Tibial artery (tissue), 4 donors: ENCODE measurements at regions not wholly inside any gene's neighbourhood (a gene's known extent, or its start where the extent isn't known, plus 50 kb on each side); places are given as distances from the start of the nearest gene placed in this dataset.

Experiments
- DNase-seq, 2 donors: peaks; one replicate each; pipeline ENCODE4 v3.0.0-alpha.2; 2019
- H3K27ac ChIP-seq, 2 donors: fragments of 200-600 bp; sonication (generic) in 1 of 2; 1 replicate in 1 of 2; 2 replicates in 1 of 2; pipeline ENCODE4 v1.5.1; 2018 to 2019; ENCODE audit warnings: mild to moderate bottlenecking in 1 of 2
- H3K27me3 ChIP-seq, 2 donors: fragments of 200-600 bp; sonication (generic) in 1 of 2; one replicate each; pipeline versions ENCODE4 v1.5.1 to v1.6.0; 2016 to 2019
- H3K36me3 ChIP-seq, 3 donors: fragments of 200-600 bp; sonication (generic) in 2 of 3; one replicate each; pipeline ENCODE4 v1.5.1; 2016 to 2019; ENCODE audit warnings: mild to moderate bottlenecking in 2 of 3
- H3K4me1 ChIP-seq, 4 donors: fragments of 200-600 bp; sonication (generic) in 2 of 4; 1 replicate in 3 of 4; 2 replicates in 1 of 4; pipeline ENCODE4 v1.5.1; 2016 to 2019
- H3K4me3 ChIP-seq, 2 donors: fragments of 200-600 bp; sonication (generic) in 1 of 2; 1 replicate in 1 of 2; 2 replicates in 1 of 2; pipeline ENCODE4 v1.5.1; 2018 to 2019; ENCODE audit warnings: mild to moderate bottlenecking in 2 of 2
- H3K9me3 ChIP-seq, 3 donors: fragments of 200-600 bp; sonication (generic) in 1 of 3; one replicate each; pipeline ENCODE4 v1.5.1; 2016 to 2019
- intact Hi-C: fragments of 100-400 bp; cut with DNase I; formaldehyde crosslinking; loops from one replicate; pipeline ENCODE4 v1.15.0; 2023; ENCODE audit warnings: low total_unique reads
- TF ChIP-seq, protein P1 (sequence below), 2 experiments: fragments of 200-600 bp in 1 of 2; fragments of 450-650 bp in 1 of 2; IDR thresholded peaks; one replicate each; pipeline ENCODE4 v1.5.1; 2017 to 2019; ENCODE audit warnings: antibody characterized with exemption in 2 of 2, mild to moderate bottlenecking in 1 of 2, moderate library complexity in 1 of 2

DNA sequence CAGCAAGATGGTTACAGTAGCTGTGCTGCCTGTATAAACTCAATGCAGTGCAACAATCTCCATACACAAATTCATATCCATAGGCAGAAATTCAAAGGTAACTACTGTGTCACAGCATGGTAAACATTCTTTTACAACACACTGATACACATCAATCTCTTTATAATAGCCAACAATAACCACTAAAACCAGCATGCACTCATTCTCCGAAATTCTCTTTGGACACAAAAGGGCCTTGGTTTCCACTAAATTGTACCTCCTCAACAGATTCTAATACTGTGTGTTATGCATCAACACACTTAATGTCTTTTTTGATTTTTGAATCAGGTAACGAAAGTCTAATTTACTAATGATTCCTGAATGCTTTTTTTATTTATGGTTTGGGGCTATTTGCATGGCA is 1323.7 kb downstream of the GRIK2 start:
- H3K4me1 ChIP-seq: no peaks in the 10 kb centered on the region
- no peak overlapping the region for H3K27ac ChIP-seq
- no peak for DNase-seq
- H3K27me3 ChIP-seq: no peaks in the 10 kb centered on the region
- no peaks in the 10 kb centered on the region for H3K36me3 ChIP-seq
- intact Hi-C loops: no loop called here
- H3K9me3 ChIP-seq: no peaks in the 10 kb centered on the region
- TF ChIP-seq, protein P1, sequence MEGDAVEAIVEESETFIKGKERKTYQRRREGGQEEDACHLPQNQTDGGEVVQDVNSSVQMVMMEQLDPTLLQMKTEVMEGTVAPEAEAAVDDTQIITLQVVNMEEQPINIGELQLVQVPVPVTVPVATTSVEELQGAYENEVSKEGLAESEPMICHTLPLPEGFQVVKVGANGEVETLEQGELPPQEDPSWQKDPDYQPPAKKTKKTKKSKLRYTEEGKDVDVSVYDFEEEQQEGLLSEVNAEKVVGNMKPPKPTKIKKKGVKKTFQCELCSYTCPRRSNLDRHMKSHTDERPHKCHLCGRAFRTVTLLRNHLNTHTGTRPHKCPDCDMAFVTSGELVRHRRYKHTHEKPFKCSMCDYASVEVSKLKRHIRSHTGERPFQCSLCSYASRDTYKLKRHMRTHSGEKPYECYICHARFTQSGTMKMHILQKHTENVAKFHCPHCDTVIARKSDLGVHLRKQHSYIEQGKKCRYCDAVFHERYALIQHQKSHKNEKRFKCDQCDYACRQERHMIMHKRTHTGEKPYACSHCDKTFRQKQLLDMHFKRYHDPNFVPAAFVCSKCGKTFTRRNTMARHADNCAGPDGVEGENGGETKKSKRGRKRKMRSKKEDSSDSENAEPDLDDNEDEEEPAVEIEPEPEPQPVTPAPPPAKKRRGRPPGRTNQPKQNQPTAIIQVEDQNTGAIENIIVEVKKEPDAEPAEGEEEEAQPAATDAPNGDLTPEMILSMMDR (IDR thresholded peaks at IDR 0.05): no peak
- H3K4me3 ChIP-seq: no peak overlapping the region

DNA sequence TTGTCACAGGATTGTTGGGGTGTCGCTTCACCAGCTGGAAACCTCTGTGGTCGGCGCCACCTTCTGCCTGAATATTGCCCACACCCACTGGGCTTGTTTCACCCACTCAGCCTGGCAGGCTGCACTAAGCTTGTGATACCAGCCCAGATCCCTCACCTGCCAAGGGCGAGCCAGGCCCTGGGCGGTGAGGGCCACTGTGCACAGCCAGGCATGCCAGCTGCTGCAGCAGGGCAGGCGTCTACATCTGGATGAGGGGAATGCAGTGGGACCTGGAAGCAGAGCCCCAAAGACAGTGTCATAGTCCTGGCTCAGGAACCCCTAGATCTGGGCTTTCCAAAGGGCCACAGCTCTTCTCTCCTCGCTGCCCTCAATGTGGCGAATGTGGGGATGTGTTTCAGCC is 1307.5 kb downstream of the GRIK2 start:
- TF ChIP-seq, protein P1 (IDR thresholded peaks at IDR 0.05): no peak
- Histone ChIP-seq H3K27ac (no peak overlapping the region), H3K4me1 (no peaks in the 10 kb centered on the region), H3K9me3 (no peaks in the 10 kb centered on the region), H3K27me3 (no peaks in the 10 kb centered on the region), H3K36me3 (no peaks in the 10 kb centered on the region), H3K4me3 (no peak overlapping the region)
- DNase-seq: no peak
- intact Hi-C loops: no loop called here

DNA sequence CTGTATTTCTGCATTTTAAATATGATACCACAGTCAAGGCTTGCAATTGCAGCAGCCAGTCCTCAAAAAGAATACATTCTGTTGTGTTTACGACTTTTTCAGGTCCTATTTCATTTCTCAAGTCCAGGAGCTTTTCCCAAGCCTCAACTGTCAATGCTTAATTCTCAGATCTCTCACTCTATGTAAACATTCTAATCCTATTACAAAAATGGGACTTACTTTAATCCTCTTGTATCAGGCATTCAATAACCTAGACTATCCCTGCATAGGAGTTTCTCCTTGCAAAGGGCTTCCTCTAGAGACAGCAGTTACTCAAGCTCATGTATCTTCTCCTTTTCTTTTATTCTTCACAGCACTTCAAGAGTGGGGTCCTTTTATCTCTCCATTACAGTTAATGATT is 1293.0 kb downstream of the GRIK2 start:
- H3K36me3 ChIP-seq: no peaks in the 10 kb centered on the region
- DNase-seq: no peak
- H3K27ac ChIP-seq: no peak overlapping the region
- intact Hi-C loops: no loop called here
- no peaks in the 10 kb centered on the region for H3K27me3 ChIP-seq
- H3K9me3 ChIP-seq: no peaks in the 10 kb centered on the region
- H3K4me3 ChIP-seq: no peak overlapping the region
- TF ChIP-seq, protein P1 (IDR thresholded peaks at IDR 0.05): no peak
- H3K4me1 ChIP-seq: no peaks in the 10 kb centered on the region

DNA sequence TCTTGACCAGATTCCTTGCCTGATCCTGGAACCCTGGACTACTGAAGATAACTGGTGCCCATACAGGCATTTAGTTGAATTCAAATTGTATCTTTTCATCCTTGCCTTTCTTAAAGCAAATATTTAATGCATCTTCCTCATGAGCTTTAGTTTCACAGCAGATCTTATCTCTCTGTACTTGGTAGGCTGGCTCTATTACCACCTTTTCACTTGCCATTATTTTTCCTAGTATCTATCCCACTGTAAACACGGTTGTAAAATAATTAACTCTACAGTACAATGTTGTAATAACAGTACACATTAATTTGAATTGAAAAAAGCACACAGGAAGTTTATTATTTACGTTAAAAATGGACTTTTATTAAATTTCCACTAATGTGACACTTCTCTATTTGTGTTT is 1286.9 kb downstream of the GRIK2 start:
- intact Hi-C loops: no loop called here
- no peak overlapping the region for H3K4me3 ChIP-seq
- H3K4me1 ChIP-seq: no peaks in the 10 kb centered on the region
- TF ChIP-seq, protein P1 (IDR thresholded peaks at IDR 0.05): no peak
- no peak overlapping the region for H3K27ac ChIP-seq
- no peaks in the 10 kb centered on the region for H3K9me3 ChIP-seq
- H3K36me3 ChIP-seq: no peaks in the 10 kb centered on the region
- no peak for DNase-seq
- H3K27me3 ChIP-seq: no peaks in the 10 kb centered on the region

DNA sequence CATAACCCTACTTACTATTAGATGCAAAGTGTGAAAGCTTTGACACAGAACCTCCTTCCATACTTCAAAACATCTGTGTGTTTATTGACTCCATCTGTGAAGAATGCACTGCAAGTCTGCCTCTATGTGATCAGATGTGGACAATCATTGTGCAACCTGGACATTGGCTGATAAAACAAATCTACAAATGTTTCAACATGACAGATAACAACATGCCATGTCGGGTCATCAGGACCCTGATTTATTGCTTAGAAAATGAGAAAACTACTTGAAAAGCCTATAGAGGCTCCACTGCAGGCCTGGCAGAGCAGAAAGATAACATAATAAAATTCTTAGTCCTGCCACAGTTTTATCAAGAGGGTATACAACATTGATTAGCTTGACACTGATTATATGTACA is 1286.4 kb downstream of the GRIK2 start:
- no peak overlapping the region for H3K4me3 ChIP-seq
- intact Hi-C loops: no loop called here
- H3K36me3 ChIP-seq: no peaks in the 10 kb centered on the region
- H3K4me1 ChIP-seq: no peaks in the 10 kb centered on the region
- TF ChIP-seq, protein P1 (IDR thresholded peaks at IDR 0.05): no peak
- DNase-seq: no peak
- no peaks in the 10 kb centered on the region for H3K9me3 ChIP-seq
- H3K27me3 ChIP-seq: no peaks in the 10 kb centered on the region
- no peak overlapping the region for H3K27ac ChIP-seq

DNA sequence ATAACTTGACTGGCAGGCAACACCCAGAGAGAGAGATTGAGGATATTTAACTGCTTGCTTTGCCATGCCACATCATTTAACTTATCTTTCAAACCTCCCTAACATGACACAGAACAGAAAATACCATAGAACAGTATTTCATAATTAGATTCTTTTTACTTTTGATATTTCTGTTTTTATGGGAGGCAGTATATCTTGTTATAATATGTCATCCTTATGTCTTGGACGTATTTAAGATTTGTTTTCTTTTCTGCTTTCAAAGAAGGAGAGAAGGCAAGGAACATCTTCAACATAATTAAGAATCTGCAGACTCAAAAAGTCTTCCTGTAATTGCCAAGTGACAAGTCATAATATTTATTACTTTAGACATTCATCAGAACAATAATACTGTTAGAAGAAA is 1283.7 kb downstream of the GRIK2 start:
- no peak overlapping the region for H3K4me3 ChIP-seq
- TF ChIP-seq, protein P1 (IDR thresholded peaks at IDR 0.05): no peak
- no peaks in the 10 kb centered on the region for H3K9me3 ChIP-seq
- intact Hi-C loops: no loop called here
- H3K27me3 ChIP-seq: no peaks in the 10 kb centered on the region
- no peaks in the 10 kb centered on the region for H3K36me3 ChIP-seq
- no peak for DNase-seq
- H3K27ac ChIP-seq: no peak overlapping the region
- H3K4me1 ChIP-seq: no peaks in the 10 kb centered on the region
